DMS79 treated with DMSO at 0.1 percent for 48 hours (cell line): ENCODE measurements at regions not wholly inside any gene's neighbourhood (a gene's known extent, or its start where the extent isn't known, plus 50 kb on each side); places are given as distances from the start of the nearest gene placed in this dataset.

Experiments
- DNase-seq: peaks from one replicate; lab custom pipeline; 2025; lab: John Stamatoyannopoulos, UW

GRCh38 chr5:167969998-167970397 lies 321.4 kb upstream of the WWC1 start:
- no peak for DNase-seq

- DNase-seq: no peak
These were observed 319.7 kb upstream of the WWC1 start for GRCh38 chr5:167971706-167972105.

- no peak for DNase-seq
These were observed 318.3 kb upstream of the WWC1 start for GRCh38 chr5:167973126-167973525.

GRCh38 chr5:167984951-167985350 lies 306.5 kb upstream of the WWC1 start:
- no peak for DNase-seq

GRCh38 chr5:167985373-167985772 lies 306.1 kb upstream of the WWC1 start:
- no peak for DNase-seq

GRCh38 chr5:167987490-167988280 lies 303.8 kb upstream of the WWC1 start:
- no peak for DNase-seq

GRCh38 chr5:167992868-167993267 lies 298.6 kb upstream of the WWC1 start:
- no peak for DNase-seq

GRCh38 chr5:167993771-167994170 lies 297.7 kb upstream of the WWC1 start:
- DNase-seq: no peak

- no peak for DNase-seq
These were observed 295.5 kb upstream of the WWC1 start for GRCh38 chr5:167995844-167996425.

- no peak for DNase-seq
These were observed 293.2 kb upstream of the WWC1 start for GRCh38 chr5:167998148-167998767.

- DNase-seq: no peak
These were observed 292.3 kb upstream of the WWC1 start for GRCh38 chr5:167999182-167999581.

- DNase-seq: no peak
These were observed 290.1 kb upstream of the WWC1 start for GRCh38 chr5:168001318-168001717.

- no peak for DNase-seq
These were observed 289.3 kb upstream of the WWC1 start for GRCh38 chr5:168002116-168002515.

GRCh38 chr5:168005093-168005492 lies 286.4 kb upstream of the WWC1 start:
- no peak for DNase-seq

- no peak for DNase-seq
These were observed 285.5 kb upstream of the WWC1 start for GRCh38 chr5:168005936-168006335.

GRCh38 chr5:168006456-168007130 lies 284.9 kb upstream of the WWC1 start:
- no peak for DNase-seq

GRCh38 chr5:168007286-168007685 lies 284.2 kb upstream of the WWC1 start:
- DNase-seq: no peak

GRCh38 chr5:168008555-168008954 lies 282.9 kb upstream of the WWC1 start:
- no peak for DNase-seq

- no peak for DNase-seq
These were observed 280.3 kb upstream of the WWC1 start for GRCh38 chr5:168011096-168011495.

GRCh38 chr5:168012006-168012405 lies 279.4 kb upstream of the WWC1 start:
- no peak for DNase-seq

GRCh38 chr5:168013546-168013945 lies 277.9 kb upstream of the WWC1 start:
- DNase-seq: no peak

GRCh38 chr5:168014433-168015123 lies 276.9 kb upstream of the WWC1 start:
- DNase-seq: no peak
